IMR-90 (cell line): ENCODE measurements at regions not wholly inside any gene's neighbourhood (a gene's known extent, or its start where the extent isn't known, plus 50 kb on each side); places are given as distances from the start of the nearest gene placed in this dataset.

Experiments used
- ATAC-seq: fragments of 200-7000 bp; cut with Tn5 transposase; 2 replicates; pipeline ENCODE4 v1.9.1; 2020; ENCODE audit warnings: low read depth, mild to moderate bottlenecking, moderate library complexity
- BruUV-seq: library from RNA; stranded (reverse); fragments of 400-500 nt; replicated peaks from 2 replicates; lab custom pipeline; 2021; lab: Mats Ljungman, UMichigan
- CTCF ChIA-PET: fragments of 300-600 bp; formaldehyde crosslinking; extraction: SDS; loops from one replicate; lab custom pipeline; 2021; ENCODE audit warnings: antibody characterized with exemption; lab: Yijun Ruan, JAX
- POLR2A ChIA-PET: fragments of 300-600 bp; sonication (Branson Sonifier 250); formaldehyde crosslinking; loops from one replicate; lab custom pipeline; 2022; ENCODE audit warnings: antibody characterized with exemption; ENCODE audit not compliant: unreplicated experiment; lab: Charles Lee
- DNase-seq: peaks from one replicate; pipeline ENCODE4 v3.0.0; 2013
- H2AFZ ChIP-seq: replicated peaks from 2 replicates; pipeline ENCODE3; 2013; ENCODE audit warnings: low read length, mild to moderate bottlenecking; ENCODE audit not compliant: poor library complexity
- H2AK5ac ChIP-seq: 2 replicates; pipeline ENCODE4 v1.6.1; 2013; ENCODE audit warnings: low read depth, low read length, inconsistent platforms
- H2AK9ac ChIP-seq: replicated peaks from 2 replicates; pipeline ENCODE3; 2013; ENCODE audit warnings: mild to moderate bottlenecking, low read depth, low read length, moderate library complexity; ENCODE audit not compliant: poor library complexity
- H2BK120ac ChIP-seq: 2 replicates; pipeline ENCODE4 v1.6.1; 2013; ENCODE audit warnings: low read depth, low read length, inconsistent platforms
- H2BK15ac ChIP-seq: 3 replicates; pipeline ENCODE4 v1.6.1; 2013; ENCODE audit warnings: low read depth, low read length, inconsistent platforms
- H2BK20ac ChIP-seq: 2 replicates; pipeline ENCODE4 v1.6.1; 2013; ENCODE audit warnings: low read depth, mild to moderate bottlenecking, inconsistent platforms, low read length, moderate library complexity
- H2BK5ac ChIP-seq: 2 replicates; pipeline ENCODE4 v1.6.1; 2013; ENCODE audit warnings: mild to moderate bottlenecking, low read depth, low read length, inconsistent platforms; ENCODE audit not compliant: poor library complexity, severe bottlenecking
- H3K14ac ChIP-seq: replicated peaks from 2 replicates; pipeline ENCODE4 v1.6.1; 2013; ENCODE audit warnings: low read depth, low read length, inconsistent platforms
- H3K18ac ChIP-seq: 2 replicates; pipeline ENCODE4 v1.6.1; 2013; ENCODE audit warnings: low read depth, low read length, control low read depth
- H3K23ac ChIP-seq: 2 replicates; pipeline ENCODE4 v1.6.1; 2013; ENCODE audit warnings: low read depth, low read length, inconsistent platforms
- H3K27ac ChIP-seq: 2 replicates; pipeline ENCODE4 v1.5.1; 2013; ENCODE audit warnings: mild to moderate bottlenecking, control low read depth, low read length; ENCODE audit not compliant: insufficient read depth
- H3K27me3 ChIP-seq: 2 replicates; pipeline ENCODE4 v1.6.1; 2013; ENCODE audit warnings: low read length; ENCODE audit not compliant: control insufficient read depth, insufficient read depth
- H3K36me3 ChIP-seq: 2 replicates; pipeline ENCODE4 v1.6.1; 2013; ENCODE audit warnings: low read length, mixed read lengths; ENCODE audit not compliant: control insufficient read depth, insufficient read depth
- H3K4ac ChIP-seq: 2 replicates; pipeline ENCODE4 v1.6.1; 2013; ENCODE audit warnings: low read depth, low read length, inconsistent platforms
- H3K4me1 ChIP-seq: 2 replicates; pipeline ENCODE4 v1.6.1; 2013; ENCODE audit warnings: low read length, mixed read lengths; ENCODE audit not compliant: control insufficient read depth, insufficient read depth
- H3K4me2 ChIP-seq: 2 replicates; pipeline ENCODE4 v1.6.1; 2013; ENCODE audit warnings: low read depth, mild to moderate bottlenecking, control low read depth, low read length, moderate library complexity
- H3K4me3 ChIP-seq: 2 replicates; pipeline ENCODE4 v1.5.1; 2013; ENCODE audit warnings: low read depth, mild to moderate bottlenecking, control low read depth, low read length, moderate library complexity; ENCODE audit not compliant: insufficient read depth
- H3K56ac ChIP-seq: 2 replicates; pipeline ENCODE4 v1.6.1; 2013; ENCODE audit warnings: low read length, inconsistent platforms; ENCODE audit not compliant: insufficient read depth; ENCODE audit errors: extremely low read depth
- H3K79me1 ChIP-seq, 2 experiments: 2 replicates each; pipeline ENCODE4 v1.6.1; 2013; ENCODE audit warnings: low read length in 2 of 2, inconsistent platforms in 1 of 2, low read depth in 1 of 2
- H3K9ac ChIP-seq: 2 replicates; pipeline ENCODE4 v1.6.1; 2013; ENCODE audit warnings: low read depth, low read length, control low read depth
- H3K9me1 ChIP-seq: 2 replicates; pipeline ENCODE4 v1.6.1; 2013; ENCODE audit warnings: low read length, inconsistent platforms; ENCODE audit not compliant: insufficient read depth
- H3K9me3 ChIP-seq: 2 replicates; pipeline ENCODE4 v1.6.1; 2013; ENCODE audit warnings: low read length; ENCODE audit not compliant: control insufficient read depth, insufficient read depth
- H4K20me1 ChIP-seq: 2 replicates; pipeline ENCODE4 v1.6.1; 2013; ENCODE audit warnings: low read length, inconsistent platforms; ENCODE audit not compliant: insufficient read depth
- H4K5ac ChIP-seq: 2 replicates; pipeline ENCODE4 v1.6.1; 2013; ENCODE audit warnings: mild to moderate bottlenecking, low read depth, low read length, control low read depth
- H4K8ac ChIP-seq, 2 experiments: 2 replicates each; pipeline ENCODE4 v1.6.1; 2013; ENCODE audit warnings: low read depth in 2 of 2, low read length in 2 of 2, control low read depth in 1 of 2, inconsistent platforms in 1 of 2
- H4K91ac ChIP-seq: 2 replicates; pipeline ENCODE4 v1.6.1; 2013; ENCODE audit warnings: low read depth, low read length, inconsistent platforms; ENCODE audit not compliant: insufficient read depth
- CHD1 ChIP-seq: IDR thresholded peaks from 2 replicates; pipeline ENCODE4 v1.6.1; 2012; ENCODE audit warnings: low read depth, low read length, improper control_type of control experiment
- MXI1 ChIP-seq: IDR thresholded peaks from 2 replicates; pipeline ENCODE4 v1.6.1; 2012; ENCODE audit warnings: low read depth, mild to moderate bottlenecking, low read length, moderate library complexity, borderline replicate concordance
- RAD21 ChIP-seq: IDR thresholded peaks from 2 replicates; pipeline ENCODE4 v1.6.1; 2012; ENCODE audit warnings: low read length, improper control_type of control experiment
- WGBS, 2 experiments: methylation state at CpG; one replicate each; pipeline versions ENCODE4 v1.1.5 to v1.1.7; 2013; ENCODE audit warnings: missing lambda C conversion rate in 2 of 2; ENCODE audit not compliant: insufficient read length in 1 of 2; ENCODE audit errors: extremely low coverage in 2 of 2; 5-methylcytosine and 5-hydroxymethylcytosine counted together
- dilution Hi-C: fragments of 300-500 bp; cut with HindIII; formaldehyde crosslinking; loops from one replicate; pipeline ENCODE4 v1.14.3; 2018; ENCODE audit warnings: low sequenced_read_pairs; ENCODE audit not compliant: unreplicated experiment
- in situ Hi-C: fragments of 300-500 bp; cut with MboI; formaldehyde crosslinking; loops from 3 replicates; pipeline ENCODE4 v1.14.3; 2019; ENCODE audit warnings: low sequenced_read_pairs, inconsistent platforms, mixed read lengths
- intact Hi-C: fragments of 100-400 bp; cut with micrococcal nuclease; formaldehyde crosslinking; loops from 2 replicates; pipeline ENCODE4 v1.10.0; 2022

GRCh38 chr7:362402-363096 is 72.6 kb downstream of the FOXL3 start:
- Histone ChIP-seq H2BK20ac (no peak overlapping the region), H3K4me3 (peak overlapping the region; percentile 4), H4K20me1 (no peaks in the 10 kb centered on the region), H4K5ac (no peak overlapping the region), H3K18ac (no peak overlapping the region), H2AFZ (peak overlapping the region; percentile 60), H3K14ac (no peak overlapping the region), H3K4ac (no peak overlapping the region), H3K9ac (no peak overlapping the region), H3K79me1 (no peaks in the 10 kb centered on the region), H3K27ac (no peak overlapping the region), H4K91ac (no peak overlapping the region), H4K8ac (no peak overlapping the region), H3K27me3 (peaks cover 31% of the 10 kb centered on the region), H3K4me2 (peak overlapping the region; percentile 48), H3K56ac (no peak overlapping the region), H2BK15ac (no peak overlapping the region), H2AK5ac (no peak overlapping the region), H2AK9ac (no peak overlapping the region), H3K4me1 (no peaks in the 10 kb centered on the region; the same call in 1 of the 2 replicates), H3K36me3 (no peaks in the 10 kb centered on the region), H2BK5ac (no peak overlapping the region), H3K9me1 (no peaks in the 10 kb centered on the region), H3K9me3 (peaks cover 8% of the 10 kb centered on the region), H3K23ac (no peak overlapping the region), H2BK120ac (no peak overlapping the region)
- in situ Hi-C loops (no loop called here), intact Hi-C loops (no loop called here), dilution Hi-C loops (no loop called here)
- no TSS peak for BruUV-seq
- peak; percentile 4 for DNase-seq
- WGBS, 2 experiments, result 40% methylated on average over 2 of the region's 23 CpGs; no CpG with 5 or more reads in 1 of the 2 experiments
- CTCF ChIA-PET, result interaction anchor here (1.4 kb wide), 1 partner anchor 10 kb away, joined by 3 read pairs; no protein-coding TSS in a partner anchor
- 0 out of 2 replicates have a peak, but pooled peaks have one; percentile 34 for ATAC-seq
- TF ChIP-seq CHD1, result no peak
- TF ChIP-seq RAD21, result no peak
- TF ChIP-seq MXI1, result no peak
- POLR2A ChIA-PET, result interaction anchor here (0.6 kb wide), 1 partner anchor 353 kb away, joined by 3 read pairs; no protein-coding TSS in a partner anchor
